Psoas muscle (tissue), 7 donors: ENCODE measurements at regions not wholly inside any gene's neighbourhood (a gene's known extent, or its start where the extent isn't known, plus 50 kb on each side); places are given as distances from the start of the nearest gene placed in this dataset.

ENCODE experiments used
- ATAC-seq, 4 donors: fragments of 200-7000 bp; cut with Tn5 transposase; one replicate each; pipeline ENCODE4 v1.9.1; 2020; ENCODE audit warnings: moderate library complexity in 3 of 4, mild to moderate bottlenecking in 2 of 4
- DNase-seq, 2 donors: peaks; one replicate each; pipeline ENCODE4 v3.0.0-alpha.2; 2020
- H3K27ac ChIP-seq: fragments of 200-600 bp; one replicate; pipeline ENCODE4 v1.8.0; 2022
- H3K27me3 ChIP-seq, 3 donors: fragments of 200-600 bp in 1 of 3; one replicate each; pipeline versions ENCODE4 v1.6.1 to v1.8.0; 2013 to 2022; ENCODE audit warnings: low read length in 2 of 3, mild to moderate bottlenecking in 2 of 3, moderate library complexity in 1 of 3; ENCODE audit not compliant: insufficient read depth in 3 of 3
- H3K36me3 ChIP-seq, 2 donors: fragments of 200-600 bp in 1 of 2; one replicate each; pipeline versions ENCODE4 v1.6.1 to v1.8.0; 2013 to 2022; ENCODE audit warnings: low read depth in 1 of 2, mild to moderate bottlenecking in 1 of 2, moderate library complexity in 1 of 2; ENCODE audit not compliant: insufficient read depth in 1 of 2
- H3K4me1 ChIP-seq: fragments of 200-600 bp; one replicate; pipeline ENCODE4 v1.8.0; 2022
- H3K4me3 ChIP-seq: fragments of 200-600 bp; one replicate; pipeline ENCODE4 v1.8.0; 2022; ENCODE audit warnings: mild to moderate bottlenecking
- H3K9me3 ChIP-seq: fragments of 200-600 bp; one replicate; pipeline ENCODE4 v1.8.0; 2022
- CTCF ChIP-seq: fragments of 200-600 bp; IDR thresholded peaks from one replicate; pipeline ENCODE4 v1.8.0; 2022; ENCODE audit warnings: antibody characterized with exemption
- WGBS, 3 donors: extraction: QIAGEN DNeasy Blood & Tissue Kit; methylation state at CpG; one replicate each; pipeline versions ENCODE4 v1.1.6 to v1.1.7; 2013; 5-methylcytosine and 5-hydroxymethylcytosine counted together
- intact Hi-C, 2 donors: fragments of 100-400 bp; cut with DNase I; formaldehyde crosslinking; loops; one replicate each; pipeline versions ENCODE4 v1.11.0 to v1.14.2; 2022
- donor health status: healthy with polysubstance abuse.
- donor health status: DM: no; HTN: no; CAD: no; lungs with moderate emphysema.
- donor health status: Bipolar disorder and iron deficiency.
- donor health status: healthy.
- donor health status: DM: yes; HTN: yes; CAD: no.
- donor health status: DM: no; HTN: no; CAD: no.
- donor health status: DM: yes; HTN: yes; CAD: no.

GRCh38 chr3:194984066-194984465 lies 286.9 kb downstream of the XXYLT1 start:
- TF ChIP-seq CTCF, result no peak
- 88 to 91% (median 91%) methylated on average over 3 of the region's 3 CpGs for WGBS, 3 donors
- DNase-seq (no peak), ATAC-seq (no peak)
- H3K4me3 ChIP-seq, result no peak overlapping the region
- H3K36me3 ChIP-seq, result no peaks in the 10 kb centered on the region
- H3K9me3 ChIP-seq, result peaks cover 6% of the 10 kb centered on the region
- peaks cover 0 to 2% (median 0%) of the 10 kb centered on the region in 3 donors for H3K27me3 ChIP-seq
- intact Hi-C loops, result no loop called here
- peaks cover 9% of the 10 kb centered on the region for H3K4me1 ChIP-seq
- no peak overlapping the region for H3K27ac ChIP-seq

DNA sequence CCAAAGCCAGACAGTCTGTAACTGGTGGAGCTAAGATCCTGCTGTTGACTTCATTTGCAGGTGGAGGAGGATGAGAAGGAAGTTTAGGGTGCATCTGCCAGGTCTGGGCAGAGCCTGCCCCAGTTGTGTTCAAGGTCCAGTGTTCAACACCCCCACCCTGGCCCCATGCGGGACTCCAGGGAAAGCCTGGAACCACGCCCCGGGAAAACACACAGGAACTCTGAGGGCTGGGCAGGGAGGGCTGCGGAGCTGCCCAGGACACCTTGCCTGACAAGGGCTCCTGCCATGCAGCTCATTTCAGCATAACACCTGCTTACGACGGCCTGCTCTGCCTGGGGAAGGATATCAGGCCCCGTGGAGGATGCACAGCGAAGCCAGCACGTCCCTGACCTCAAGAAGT lies 286.3 kb downstream of the XXYLT1 start:
- intact Hi-C loops, result loop anchor here in 1 of 2 donors (5.0 kb wide), 1 partner anchor 302 kb away; no protein-coding TSS in a partner anchor
- DNase-seq (no peak), ATAC-seq (peak in 1 of 4 donors; percentile 4)
- H3K27me3 ChIP-seq, result peaks cover 0 to 2% (median 0%) of the 10 kb centered on the region in 3 donors
- H3K9me3 ChIP-seq, result peaks cover 6% of the 10 kb centered on the region
- peak overlapping the region; percentile 54 for H3K4me3 ChIP-seq
- H3K4me1 ChIP-seq, result peaks cover 9% of the 10 kb centered on the region
- 42 to 79% (median 43%) methylated on average over 9 of the region's 9 CpGs for WGBS, 3 donors
- TF ChIP-seq CTCF, result no peak
- no peaks in the 10 kb centered on the region for H3K36me3 ChIP-seq
- H3K27ac ChIP-seq, result peak overlapping the region; percentile 25

- peak; percentile 74 to 96 (median 92) for ATAC-seq
- Histone ChIP-seq H3K9me3 (peaks cover 6% of the 10 kb centered on the region), H3K27ac (peak overlapping the region; percentile 25), H3K4me1 (peaks cover 9% of the 10 kb centered on the region), H3K27me3 (peaks cover 0 to 2% (median 0%) of the 10 kb centered on the region in 3 donors), H3K4me3 (peak overlapping the region; percentile 54), H3K36me3 (no peaks in the 10 kb centered on the region)
- DNase-seq, result peak; percentile 76 to 91
- intact Hi-C loops, result loop anchor here in 1 of 2 donors (5.0 kb wide), 1 partner anchor 303 kb away; no protein-coding TSS in a partner anchor
- peak; percentile 24 for TF ChIP-seq CTCF
- 22 to 42% (median 40%) methylated on average over 31 to 33 of the region's 33 CpGs for WGBS, 3 donors
These were observed 285.9 kb downstream of the XXYLT1 start for GRCh38 chr3:194985031-194985578.

DNA sequence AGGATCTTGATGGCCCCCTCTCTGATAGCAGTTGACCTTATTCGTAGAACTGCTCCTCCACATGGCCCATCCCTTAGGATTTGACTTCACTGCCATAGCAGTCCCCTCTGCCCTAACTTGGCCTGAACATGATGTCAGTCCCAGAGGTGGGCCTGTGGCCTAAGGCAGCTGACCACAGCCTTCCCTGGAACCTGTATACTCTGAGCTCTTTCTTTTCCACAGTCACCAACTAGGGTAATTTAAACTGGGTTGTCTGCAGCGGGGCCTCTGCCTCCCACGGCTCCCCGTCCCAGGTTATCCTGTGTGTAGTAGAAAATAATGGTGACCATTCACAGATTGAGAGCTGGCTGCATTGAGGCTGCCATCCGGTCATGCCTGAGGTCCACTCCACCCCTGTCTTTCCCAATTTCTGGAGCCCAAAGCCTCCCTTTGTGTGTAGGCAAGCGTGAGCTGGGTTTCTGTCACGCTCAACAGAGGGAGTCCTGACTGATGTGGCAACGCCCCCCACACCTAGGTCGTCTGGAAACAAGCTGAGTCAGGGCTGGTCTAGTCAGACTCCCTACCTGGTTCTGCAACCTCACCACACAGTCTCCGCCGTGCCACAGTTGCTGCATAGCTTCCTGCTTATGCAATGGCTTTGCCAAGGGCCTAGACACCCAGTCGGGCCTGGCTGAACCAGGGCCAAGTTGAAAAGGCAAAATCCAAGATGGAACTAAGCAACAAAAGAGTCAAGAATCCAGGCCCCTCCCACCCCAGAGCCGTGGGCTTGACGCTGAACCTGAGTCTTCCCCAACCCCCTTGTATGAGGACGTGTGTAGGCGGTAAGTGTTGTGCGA lies 284.5 kb downstream of the XXYLT1 start:
- DNase-seq, result no peak
- no peak overlapping the region for H3K27ac ChIP-seq
- H3K4me1 ChIP-seq, result peaks cover 9% of the 10 kb centered on the region
- no peak overlapping the region for H3K4me3 ChIP-seq
- intact Hi-C loops, result loop anchor here in 1 of 2 donors (5.0 kb wide), 1 partner anchor 304 kb away; no protein-coding TSS in a partner anchor
- H3K27me3 ChIP-seq, result peaks cover 0 to 2% (median 0%) of the 10 kb centered on the region in 3 donors
- H3K9me3 ChIP-seq, result peaks cover 6% of the 10 kb centered on the region
- ATAC-seq, result no peak
- no peak for TF ChIP-seq CTCF
- WGBS, 3 donors, result 80 to 86% (median 86%) methylated on average over 17 of the region's 17 CpGs
- no peaks in the 10 kb centered on the region for H3K36me3 ChIP-seq
